HG03575 (cell line): ENCODE measurements at regions not wholly inside any gene's neighbourhood (a gene's known extent, or its start where the extent isn't known, plus 50 kb on each side); places are given as distances from the start of the nearest gene placed in this dataset.
"Not testable (repeated sequence)": the region's sequence is repeated elsewhere in the genome, so short reads cannot be mapped to it uniquely, and the experiment has no call there.

Experiments used
- ATAC-seq: cut with Tn5 transposase; IDR thresholded peaks from one replicate; pipeline ENCODE4 v1.9.1; 2021; ENCODE audit not compliant: unreplicated experiment, insufficient number of reproducible peaks, low FRiP score; ENCODE audit errors: extremely low read depth

GRCh38 chr4:130825284-130825683, 1729.3 kb downstream of the C4orf33 start:
- ATAC-seq, result no peak

GRCh38 chr4:130850019-130850524, 1754.1 kb downstream of the C4orf33 start:
- no peak for ATAC-seq

DNA sequence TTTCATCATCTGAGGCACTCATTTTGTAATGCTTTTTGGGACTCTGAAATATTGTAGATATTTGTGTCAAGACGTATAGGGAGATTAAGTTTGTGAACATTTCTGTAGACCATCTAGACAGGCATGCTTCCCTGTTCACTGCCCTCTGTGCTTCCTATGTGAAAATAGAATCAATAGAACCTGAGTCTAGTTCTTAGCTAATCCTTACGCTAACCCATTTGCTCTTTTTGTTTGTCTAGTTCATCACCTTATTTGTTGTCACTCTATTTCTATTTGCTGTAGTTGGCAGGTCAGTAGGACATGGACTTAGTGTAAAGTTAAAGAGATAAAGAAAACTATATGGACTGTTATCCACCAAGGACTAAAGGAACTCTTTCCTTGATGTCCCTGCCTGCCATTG, 1755.2 kb downstream of the C4orf33 start:
- no peak for ATAC-seq

DNA sequence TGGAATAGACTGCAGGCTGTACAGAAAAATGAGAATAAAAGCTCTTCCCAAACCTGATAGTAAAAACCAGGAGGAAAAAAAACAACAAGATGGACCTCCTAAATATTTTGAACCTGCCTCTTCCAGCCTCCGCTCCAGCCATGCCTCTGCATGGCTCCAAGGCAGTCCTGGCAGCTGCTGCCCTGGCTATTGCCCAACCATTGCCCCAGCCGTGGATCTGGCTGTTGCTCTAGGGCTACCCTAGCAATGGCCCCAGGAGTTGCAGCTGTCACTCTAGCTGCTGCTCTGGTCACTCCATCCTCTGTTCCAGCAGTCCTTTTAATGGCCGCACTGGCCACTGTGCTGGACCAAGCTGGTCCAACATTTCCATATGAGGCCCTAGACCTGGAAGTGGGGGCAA, 1756.0 kb downstream of the C4orf33 start:
- no peak for ATAC-seq

DNA sequence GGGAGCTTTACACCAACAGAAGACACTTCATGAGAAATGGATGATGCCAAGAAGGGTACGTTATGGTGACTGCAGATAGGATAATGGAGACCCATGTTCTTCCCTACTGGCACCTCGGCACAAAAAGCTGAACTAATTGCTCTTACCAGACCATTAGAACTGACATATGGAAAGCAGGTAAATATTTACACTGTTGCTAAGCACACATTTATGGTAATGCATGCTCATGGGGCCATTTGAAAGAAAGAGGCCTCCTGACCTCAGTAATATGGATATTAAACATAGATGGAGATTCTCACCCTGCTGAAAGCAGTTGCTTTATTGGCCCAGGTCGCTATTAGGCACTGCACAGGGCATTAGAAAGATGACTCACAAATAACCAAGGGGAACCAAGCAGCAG, 1759.6 kb downstream of the C4orf33 start:
- ATAC-seq, result no peak

- no peak for ATAC-seq
Measured at GRCh38 chr4:130859991-130860390, 1764.0 kb downstream of the C4orf33 start.

DNA sequence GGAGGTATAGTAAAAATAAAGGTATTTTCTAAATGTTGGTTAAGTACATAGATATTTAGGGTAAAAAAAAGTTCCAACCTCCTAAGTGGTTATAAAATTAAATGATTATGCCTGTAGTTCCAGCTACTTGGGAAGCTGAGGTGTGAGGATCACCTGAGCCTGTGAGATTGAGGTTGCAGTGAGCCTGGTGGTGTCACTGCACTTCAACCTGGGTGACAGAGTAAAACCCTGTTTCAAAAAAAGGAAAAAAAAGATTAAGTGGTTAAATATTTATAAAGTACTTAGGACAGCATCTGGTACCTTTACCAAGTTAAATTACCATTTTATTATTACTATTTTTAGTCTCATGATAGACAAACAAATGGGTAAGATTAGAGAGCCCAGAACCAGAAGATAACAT, 1801.0 kb downstream of the C4orf33 start:
- no peak for ATAC-seq

GRCh38 chr4:130901321-130901720, 1805.4 kb downstream of the C4orf33 start:
- ATAC-seq, result no peak

GRCh38 chr4:130922955-130923354, 1827.0 kb downstream of the C4orf33 start:
- ATAC-seq, result no peak

GRCh38 chr4:130955520-130955919, 1859.6 kb downstream of the C4orf33 start:
- no peak for ATAC-seq

GRCh38 chr4:130985371-130985770, 1889.4 kb downstream of the C4orf33 start:
- ATAC-seq, result no peak

DNA sequence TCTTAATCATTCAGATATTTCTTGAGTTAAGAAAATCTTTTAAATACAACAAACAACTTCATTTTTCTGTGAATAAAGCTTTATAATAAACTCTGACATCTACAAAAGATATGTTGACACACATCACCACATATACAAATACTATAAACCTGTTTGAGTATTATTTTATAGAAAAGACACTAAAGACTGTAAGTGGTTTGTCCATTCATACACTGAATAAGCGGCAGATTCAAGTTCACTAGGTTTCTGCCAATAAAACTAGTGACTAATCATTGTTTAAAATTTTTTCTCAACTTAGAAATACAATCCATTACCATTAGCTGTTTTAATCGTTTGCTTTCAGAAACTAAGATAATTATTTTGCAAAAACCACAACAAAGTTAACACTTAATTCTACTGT, 1900.0 kb downstream of the C4orf33 start:
- no peak for ATAC-seq

GRCh38 chr4:131001371-131001770, 1905.4 kb downstream of the C4orf33 start:
- ATAC-seq, result no peak

DNA sequence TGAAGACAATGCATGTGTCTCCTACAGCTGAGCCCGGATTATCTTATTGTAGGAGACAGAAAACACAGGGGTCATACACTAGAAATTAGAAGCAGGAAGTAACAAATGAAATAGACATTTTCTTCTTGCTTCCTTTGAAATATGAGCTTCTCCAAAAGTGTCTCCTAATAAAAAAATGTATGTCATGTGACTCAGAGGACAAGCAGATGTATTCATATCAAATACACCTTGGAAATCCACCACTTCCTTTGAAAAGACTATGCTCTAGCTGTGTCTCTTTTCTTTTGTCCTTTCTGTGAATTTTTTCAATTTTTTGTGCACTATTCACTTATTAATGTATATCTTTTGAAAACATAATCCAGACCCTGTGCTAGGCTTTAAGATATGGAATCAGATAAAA, 1906.2 kb downstream of the C4orf33 start:
- ATAC-seq, result no peak

DNA sequence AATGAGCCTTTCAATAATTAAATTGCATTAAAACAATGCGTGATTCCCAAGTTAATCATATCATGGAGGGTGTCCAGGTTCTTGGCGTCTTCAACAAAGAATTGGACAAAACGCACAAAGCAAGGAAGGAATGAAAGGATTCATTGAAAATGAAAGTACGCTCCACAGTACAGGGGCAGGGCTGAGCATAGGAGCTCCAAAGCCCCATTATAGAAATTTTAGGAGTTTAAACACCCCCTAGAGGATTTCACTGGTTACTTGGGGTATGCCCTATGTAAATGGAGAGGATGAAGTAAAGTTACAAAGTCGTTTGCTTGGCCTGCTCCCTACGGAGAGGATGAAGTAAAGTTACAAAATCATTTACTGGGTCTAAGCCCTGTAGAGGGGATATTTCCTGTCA, 1910.4 kb downstream of the C4orf33 start:
- ATAC-seq, result no peak

DNA sequence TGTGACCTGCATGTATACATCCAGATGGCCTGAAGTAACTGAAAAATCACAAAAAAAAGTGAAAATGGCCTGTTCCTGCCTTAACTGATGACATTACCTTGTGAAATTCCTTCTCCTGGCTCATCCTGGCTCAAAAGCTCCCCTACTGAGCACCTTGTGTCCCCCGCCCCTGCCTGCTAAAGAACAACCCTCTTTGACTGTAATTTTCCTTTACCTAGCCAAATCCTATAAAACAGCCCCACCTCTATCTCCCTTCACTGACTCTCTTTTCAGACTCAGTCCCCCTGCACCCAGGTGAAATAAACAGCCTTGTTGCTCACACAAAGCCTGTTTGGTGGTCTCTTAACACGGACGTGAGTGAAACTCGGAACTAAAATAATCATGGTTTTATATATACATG, 1916.0 kb downstream of the C4orf33 start:
- ATAC-seq, result not testable (repeated sequence)

GRCh38 chr4:131013226-131013625, 1917.3 kb downstream of the C4orf33 start:
- ATAC-seq, result no peak

DNA sequence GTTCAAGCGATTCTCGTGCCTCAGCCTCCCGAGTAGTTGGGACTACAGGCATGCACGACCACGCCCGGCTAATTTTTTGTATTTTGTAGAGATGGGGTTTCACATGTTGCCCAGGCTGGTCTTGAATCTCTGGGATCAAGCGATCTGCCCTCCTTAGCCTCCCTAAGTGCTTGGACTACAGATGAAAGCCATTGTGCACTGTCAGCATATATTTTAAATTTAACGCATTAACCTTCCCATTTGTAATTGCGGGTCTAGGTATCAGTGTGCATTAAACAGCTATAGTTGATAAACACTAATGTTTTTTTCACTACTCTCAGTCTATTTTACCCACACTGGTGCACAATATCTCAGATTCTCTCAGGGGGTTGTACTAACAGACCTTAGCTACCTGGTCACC, 1930.8 kb downstream of the C4orf33 start:
- ATAC-seq, result no peak

DNA sequence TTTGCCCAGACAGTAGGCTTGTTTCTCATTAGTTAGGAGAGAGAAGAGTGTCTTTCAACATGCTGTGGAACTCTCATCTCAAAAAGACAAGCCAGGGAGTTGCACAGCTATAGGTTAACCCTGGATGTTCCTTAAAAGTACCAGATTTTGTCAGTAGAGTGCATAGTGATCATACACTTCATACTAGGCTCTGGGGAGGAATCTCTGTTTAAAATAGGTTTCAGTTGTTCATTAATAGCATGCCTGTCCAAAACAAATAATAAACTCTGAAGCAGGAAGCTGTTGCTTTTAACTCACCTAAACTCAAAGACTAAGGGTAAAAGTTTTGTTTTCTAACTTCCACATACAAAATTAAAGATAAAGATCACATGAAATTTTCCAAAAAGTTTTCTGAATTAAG, 1948.4 kb downstream of the C4orf33 start:
- no peak for ATAC-seq

GRCh38 chr4:131046821-131047220, 1950.9 kb downstream of the C4orf33 start:
- ATAC-seq, result no peak

- no peak for ATAC-seq
Measured at GRCh38 chr4:131052646-131053045, 1956.7 kb downstream of the C4orf33 start.
